ENCODE measurements at regions not wholly inside any gene's neighbourhood (a gene's known extent, or its start where the extent isn't known, plus 50 kb on each side); places are given as distances from the start of the nearest gene placed in this dataset.
A peak's percentile ranks its signal among the peaks of the same experiment; 100 is the strongest.

DNA sequence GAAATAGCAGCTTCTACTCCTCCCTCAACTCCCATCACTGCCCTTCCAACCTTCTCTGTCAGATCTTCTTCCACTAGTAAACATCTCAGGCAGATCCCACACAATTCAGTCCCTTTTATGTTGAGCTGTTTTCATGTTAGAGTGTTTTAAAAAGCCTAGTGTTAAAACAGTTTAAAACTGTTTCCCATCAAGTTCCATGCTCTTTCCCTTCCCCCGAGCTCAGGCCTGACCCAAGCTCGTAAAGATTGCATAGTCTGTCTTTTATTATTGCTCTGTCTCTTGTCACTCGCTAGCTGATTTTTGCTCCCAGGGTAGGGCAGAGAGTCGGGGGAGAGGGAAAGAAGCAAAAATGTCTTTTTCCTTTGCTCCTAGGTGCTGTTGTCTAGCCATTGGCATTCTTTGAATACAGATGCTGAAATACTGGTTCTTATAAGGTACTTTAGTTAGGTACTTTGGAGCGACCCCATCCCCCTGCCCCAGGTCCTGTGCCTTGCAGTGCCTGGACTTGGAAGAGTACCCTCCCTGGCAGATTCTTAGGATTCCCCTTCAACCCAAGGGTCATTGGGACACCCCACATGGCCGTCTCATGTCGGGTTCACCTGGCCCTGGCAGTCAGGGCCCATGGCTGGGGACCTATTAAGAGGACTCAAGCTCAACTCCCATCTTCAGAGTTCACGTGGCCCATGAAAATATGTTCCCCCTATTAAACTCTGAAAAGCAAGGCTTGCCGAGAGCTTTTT, 101.2 kb upstream of the ARMC2 start:
- ChIA-PET POLR2A (no interaction called here), CTCF (interaction anchor here (0.5 to 0.9 kb wide), 2 partner anchors 8 to 119 kb away, joined by 4 read pairs; no protein-coding TSS in a partner anchor)
- TF ChIP-seq HOXD13 (CRISPR knock-in tag; IDR thresholded peaks at IDR 0.05; ENCODE audit: borderline replicate concordance) (0 out of 2 replicates have a peak, but pooled peaks have one; percentile 37), ZNF792 (tag by site-specific recombination; IDR thresholded peaks at IDR 0.05) (no peak)
- Histone ChIP-seq H3K4me1 (ENCODE audit: control insufficient read depth, insufficient read depth, low read length) (peaks cover 8% of the 10 kb centered on the region), H3K4me3 (ENCODE audit: low read depth, low read length) (no peak overlapping the region), H3K27ac (ENCODE audit: extremely low read depth, low read depth, low read length) (no peak overlapping the region), H3K9me3 (ENCODE audit: control insufficient read depth, insufficient read depth, low read depth, low read length) (no peaks in the 10 kb centered on the region), H3K36me3 (ENCODE audit: control insufficient read depth in 2 of 2, insufficient read depth in 1 of 2, low read length in 2 of 2) (no peaks in the 10 kb centered on the region)

DNA sequence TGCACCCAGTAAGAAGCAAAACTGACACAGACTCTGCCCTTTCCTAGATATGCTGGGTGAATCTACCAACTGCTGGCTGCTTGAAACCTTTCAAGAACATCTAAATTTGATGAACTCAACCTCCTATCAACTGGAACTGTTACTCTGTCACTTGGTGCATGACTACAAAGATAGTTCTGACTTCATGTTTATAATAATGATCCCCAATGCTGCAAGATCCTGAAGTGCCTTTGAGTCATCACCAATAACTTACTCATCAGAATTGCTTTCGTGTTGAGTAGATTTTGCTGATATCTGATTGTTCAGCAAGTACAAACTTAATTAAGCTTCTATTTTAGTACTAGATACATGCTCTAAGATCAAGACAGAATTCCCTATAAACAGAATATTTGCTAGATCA, 100.2 kb upstream of the ARMC2 start:
- POLR2A ChIA-PET: no interaction called here
- CTCF ChIA-PET: no interaction called here
- no peak overlapping the region for H3K4me3 ChIP-seq (ENCODE audit: low read depth, low read length)

DNA sequence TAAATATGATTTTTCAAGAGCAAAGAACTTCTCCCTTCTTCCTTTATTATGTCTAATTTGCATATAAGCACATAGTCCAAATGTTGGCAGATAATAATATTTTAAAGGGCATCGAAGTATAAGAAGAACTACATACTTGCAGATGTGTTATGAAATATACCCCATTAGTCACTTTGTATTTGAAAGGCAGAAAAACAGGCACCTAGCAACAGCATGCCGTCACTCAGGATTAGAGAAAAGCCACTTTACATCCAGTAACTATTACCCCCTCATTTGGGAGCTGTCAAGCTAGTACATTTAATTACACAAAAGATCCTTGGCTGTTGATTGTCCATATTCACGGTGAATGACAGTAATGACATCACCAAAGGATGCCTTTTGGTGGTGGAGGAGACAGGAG, 99.3 kb upstream of the ARMC2 start:
- POLR2A ChIA-PET: no interaction called here
- CTCF ChIA-PET: no interaction called here
- peaks cover 8% of the 10 kb centered on the region for H3K4me1 ChIP-seq (ENCODE audit: control insufficient read depth, insufficient read depth, low read length)

More for the DNA sequence above, 100.2 kb upstream of the ARMC2 start:
- H3K27ac ChIP-seq (ENCODE audit: extremely low read depth, low read depth, low read length): no peak overlapping the region
- H3K9me3 ChIP-seq (ENCODE audit: control insufficient read depth, insufficient read depth, low read depth, low read length): no peaks in the 10 kb centered on the region
- peaks cover 8% of the 10 kb centered on the region for H3K4me1 ChIP-seq (ENCODE audit: control insufficient read depth, insufficient read depth, low read length)
- no peak for TF ChIP-seq ZNF37A (tag by site-specific recombination; IDR thresholded peaks at IDR 0.05)
- no peak for TF ChIP-seq ZNF544 (tag by site-specific recombination; IDR thresholded peaks at IDR 0.05)
- TF ChIP-seq, protein P1, sequence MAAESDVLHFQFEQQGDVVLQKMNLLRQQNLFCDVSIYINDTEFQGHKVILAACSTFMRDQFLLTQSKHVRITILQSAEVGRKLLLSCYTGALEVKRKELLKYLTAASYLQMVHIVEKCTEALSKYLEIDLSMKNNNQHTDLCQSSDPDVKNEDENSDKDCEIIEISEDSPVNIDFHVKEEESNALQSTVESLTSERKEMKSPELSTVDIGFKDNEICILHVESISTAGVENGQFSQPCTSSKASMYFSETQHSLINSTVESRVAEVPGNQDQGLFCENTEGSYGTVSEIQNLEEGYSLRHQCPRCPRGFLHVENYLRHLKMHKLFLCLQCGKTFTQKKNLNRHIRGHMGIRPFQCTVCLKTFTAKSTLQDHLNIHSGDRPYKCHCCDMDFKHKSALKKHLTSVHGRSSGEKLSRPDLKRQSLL (tag by site-specific recombination; IDR thresholded peaks at IDR 0.05): no peak
- TF ChIP-seq ZNF2 (tag by site-specific recombination; IDR thresholded peaks at IDR 0.05): no peak
- TF ChIP-seq, protein P2, sequence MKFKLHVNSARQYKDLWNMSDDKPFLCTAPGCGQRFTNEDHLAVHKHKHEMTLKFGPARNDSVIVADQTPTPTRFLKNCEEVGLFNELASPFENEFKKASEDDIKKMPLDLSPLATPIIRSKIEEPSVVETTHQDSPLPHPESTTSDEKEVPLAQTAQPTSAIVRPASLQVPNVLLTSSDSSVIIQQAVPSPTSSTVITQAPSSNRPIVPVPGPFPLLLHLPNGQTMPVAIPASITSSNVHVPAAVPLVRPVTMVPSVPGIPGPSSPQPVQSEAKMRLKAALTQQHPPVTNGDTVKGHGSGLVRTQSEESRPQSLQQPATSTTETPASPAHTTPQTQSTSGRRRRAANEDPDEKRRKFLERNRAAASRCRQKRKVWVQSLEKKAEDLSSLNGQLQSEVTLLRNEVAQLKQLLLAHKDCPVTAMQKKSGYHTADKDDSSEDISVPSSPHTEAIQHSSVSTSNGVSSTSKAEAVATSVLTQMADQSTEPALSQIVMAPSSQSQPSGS (tag by site-specific recombination; IDR thresholded peaks at IDR 0.05; ENCODE audit: low read depth): no peak
- TF ChIP-seq, protein P3, sequence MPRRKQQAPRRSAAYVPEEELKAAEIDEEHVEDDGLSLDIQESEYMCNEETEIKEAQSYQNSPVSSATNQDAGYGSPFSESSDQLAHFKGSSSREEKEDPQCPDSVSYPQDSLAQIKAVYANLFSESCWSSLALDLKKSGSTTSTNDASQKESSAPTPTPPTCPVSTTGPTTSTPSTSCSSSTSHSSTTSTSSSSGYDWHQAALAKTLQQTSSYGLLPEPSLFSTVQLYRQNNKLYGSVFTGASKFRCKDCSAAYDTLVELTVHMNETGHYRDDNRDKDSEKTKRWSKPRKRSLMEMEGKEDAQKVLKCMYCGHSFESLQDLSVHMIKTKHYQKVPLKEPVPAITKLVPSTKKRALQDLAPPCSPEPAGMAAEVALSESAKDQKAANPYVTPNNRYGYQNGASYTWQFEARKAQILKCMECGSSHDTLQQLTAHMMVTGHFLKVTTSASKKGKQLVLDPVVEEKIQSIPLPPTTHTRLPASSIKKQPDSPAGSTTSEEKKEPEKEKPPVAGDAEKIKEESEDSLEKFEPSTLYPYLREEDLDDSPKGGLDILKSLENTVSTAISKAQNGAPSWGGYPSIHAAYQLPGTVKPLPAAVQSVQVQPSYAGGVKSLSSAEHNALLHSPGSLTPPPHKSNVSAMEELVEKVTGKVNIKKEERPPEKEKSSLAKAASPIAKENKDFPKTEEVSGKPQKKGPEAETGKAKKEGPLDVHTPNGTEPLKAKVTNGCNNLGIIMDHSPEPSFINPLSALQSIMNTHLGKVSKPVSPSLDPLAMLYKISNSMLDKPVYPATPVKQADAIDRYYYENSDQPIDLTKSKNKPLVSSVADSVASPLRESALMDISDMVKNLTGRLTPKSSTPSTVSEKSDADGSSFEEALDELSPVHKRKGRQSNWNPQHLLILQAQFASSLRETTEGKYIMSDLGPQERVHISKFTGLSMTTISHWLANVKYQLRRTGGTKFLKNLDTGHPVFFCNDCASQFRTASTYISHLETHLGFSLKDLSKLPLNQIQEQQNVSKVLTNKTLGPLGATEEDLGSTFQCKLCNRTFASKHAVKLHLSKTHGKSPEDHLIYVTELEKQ (tag by site-specific recombination; IDR thresholded peaks at IDR 0.05; ENCODE audit: borderline replicate concordance): no peak
- no peaks in the 10 kb centered on the region for H3K36me3 ChIP-seq (ENCODE audit: control insufficient read depth in 2 of 2, insufficient read depth in 1 of 2, low read length in 2 of 2)

More for the DNA sequence above, 99.3 kb upstream of the ARMC2 start:
- Histone ChIP-seq H3K9me3 (ENCODE audit: control insufficient read depth, insufficient read depth, low read depth, low read length) (no peaks in the 10 kb centered on the region), H3K27ac (ENCODE audit: extremely low read depth, low read depth, low read length) (no peak overlapping the region), H3K36me3 (ENCODE audit: control insufficient read depth in 2 of 2, insufficient read depth in 1 of 2, low read length in 2 of 2) (no peaks in the 10 kb centered on the region), H3K4me3 (ENCODE audit: low read depth, low read length) (no peak overlapping the region)
- no peak for TF ChIP-seq SALL2 (tag by site-specific recombination; IDR thresholded peaks at IDR 0.05; ENCODE audit: borderline replicate concordance)
- no peak for TF ChIP-seq ZNF2 (tag by site-specific recombination; IDR thresholded peaks at IDR 0.05)
- TF ChIP-seq, protein P2 (tag by site-specific recombination; IDR thresholded peaks at IDR 0.05; ENCODE audit: low read depth): peak; percentile 16; the same call in 1 of the 2 replicates
- TF ChIP-seq, protein P4, sequence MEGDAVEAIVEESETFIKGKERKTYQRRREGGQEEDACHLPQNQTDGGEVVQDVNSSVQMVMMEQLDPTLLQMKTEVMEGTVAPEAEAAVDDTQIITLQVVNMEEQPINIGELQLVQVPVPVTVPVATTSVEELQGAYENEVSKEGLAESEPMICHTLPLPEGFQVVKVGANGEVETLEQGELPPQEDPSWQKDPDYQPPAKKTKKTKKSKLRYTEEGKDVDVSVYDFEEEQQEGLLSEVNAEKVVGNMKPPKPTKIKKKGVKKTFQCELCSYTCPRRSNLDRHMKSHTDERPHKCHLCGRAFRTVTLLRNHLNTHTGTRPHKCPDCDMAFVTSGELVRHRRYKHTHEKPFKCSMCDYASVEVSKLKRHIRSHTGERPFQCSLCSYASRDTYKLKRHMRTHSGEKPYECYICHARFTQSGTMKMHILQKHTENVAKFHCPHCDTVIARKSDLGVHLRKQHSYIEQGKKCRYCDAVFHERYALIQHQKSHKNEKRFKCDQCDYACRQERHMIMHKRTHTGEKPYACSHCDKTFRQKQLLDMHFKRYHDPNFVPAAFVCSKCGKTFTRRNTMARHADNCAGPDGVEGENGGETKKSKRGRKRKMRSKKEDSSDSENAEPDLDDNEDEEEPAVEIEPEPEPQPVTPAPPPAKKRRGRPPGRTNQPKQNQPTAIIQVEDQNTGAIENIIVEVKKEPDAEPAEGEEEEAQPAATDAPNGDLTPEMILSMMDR (tag by site-specific recombination; IDR thresholded peaks at IDR 0.05): no peak
- no peak for TF ChIP-seq MEIS1 (CRISPR knock-in tag; IDR thresholded peaks at IDR 0.05; ENCODE audit: borderline replicate concordance)
- TF ChIP-seq ZNF37A (tag by site-specific recombination; IDR thresholded peaks at IDR 0.05): no peak
- no peak for TF ChIP-seq ZNF530 (tag by site-specific recombination; IDR thresholded peaks at IDR 0.05; ENCODE audit: low read depth)

All from HEK293 (cell line).